ENCODE measurements at regions not wholly inside any gene's neighbourhood (a gene's known extent, or its start where the extent isn't known, plus 50 kb on each side); places are given as distances from the start of the nearest gene placed in this dataset.

DNA sequence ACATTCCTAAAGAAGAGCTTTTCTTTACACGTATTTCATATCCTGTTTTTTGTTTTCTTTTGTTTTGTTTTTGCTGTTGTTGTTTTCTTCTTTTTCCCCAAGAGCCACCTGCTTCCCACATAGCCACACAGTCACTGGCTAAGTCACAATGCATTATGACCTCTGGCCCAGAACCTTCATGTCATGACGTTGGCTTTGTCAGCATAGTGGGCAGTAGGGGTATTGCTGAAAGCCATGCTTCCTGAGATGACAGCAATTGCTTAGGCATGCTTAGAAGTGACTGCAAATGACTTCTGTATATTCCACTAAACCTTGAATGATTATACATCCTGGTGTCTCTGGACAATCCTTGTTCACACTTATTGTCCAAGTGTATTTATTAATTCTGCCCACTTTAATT lies 375.8 kb downstream of the TAF11L14 start:
- DNase-seq (ENCODE audit: low spot score) (no peak), ATAC-seq (no peak), FAIRE-seq (no peak)
- H3K4me1 ChIP-seq (ENCODE audit: insufficient read depth, low read length), result no peaks in the 10 kb centered on the region
- intact Hi-C loops (cut with micrococcal nuclease; ENCODE audit: unreplicated experiment) (no loop called here), in situ Hi-C loops (cut with HindIII; ENCODE audit: extremely low pct_ligation_motif_present, low pct_unique_long_range_greater_than_20kb) (no loop called here)
- ChIA-PET CTCF (ENCODE audit: low intra/inter-chr PET ratio, low total read pairs) (no interaction called here), POLR2A (no interaction called here)
- H3K79me2 ChIP-seq (ENCODE audit: insufficient read depth, low read length), result no peaks in the 10 kb centered on the region
- H3K36me3 ChIP-seq (replicated peaks in 1 of 2; ENCODE audit: control insufficient read depth in 1 of 2, insufficient read depth in 2 of 2, low read length in 2 of 2), result no peaks in the 10 kb centered on the region
- H3K9me3 ChIP-seq (ENCODE audit: low read length), result peaks cover 63% of the 10 kb centered on the region
- no peaks in the 10 kb centered on the region for H4K20me1 ChIP-seq (ENCODE audit: insufficient read depth, low read length)
- H3K27me3 ChIP-seq (ENCODE audit: control insufficient read depth in 1 of 2, insufficient read depth in 2 of 2, low read length in 2 of 2), result no peaks in the 10 kb centered on the region
- no peak overlapping the region for H2AFZ ChIP-seq (ENCODE audit: low read length)
- TF ChIP-seq IKZF1 (IDR thresholded peaks at IDR 0.05) (no peak), ZFY (CRISPR knock-in tag; IDR thresholded peaks at IDR 0.05) (no peak), ZNF878 (CRISPR knock-in tag; IDR thresholded peaks at IDR 0.05) (no peak), GABPB1 (CRISPR knock-in tag; IDR thresholded peaks at IDR 0.05) (no peak)
- TF ChIP-seq, protein P1, sequence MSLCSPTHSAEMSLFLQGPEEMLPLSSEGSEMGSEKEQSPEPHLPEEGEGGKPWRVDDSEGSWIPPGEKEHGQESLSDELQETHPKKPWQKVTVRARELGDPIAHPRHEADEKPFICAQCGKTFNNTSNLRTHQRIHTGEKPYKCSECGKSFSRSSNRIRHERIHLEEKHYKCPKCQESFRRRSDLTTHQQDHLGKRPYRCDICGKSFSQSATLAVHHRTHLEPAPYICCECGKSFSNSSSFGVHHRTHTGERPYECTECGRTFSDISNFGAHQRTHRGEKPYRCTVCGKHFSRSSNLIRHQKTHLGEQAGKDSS (CRISPR knock-in tag; IDR thresholded peaks at IDR 0.05; ENCODE audit: borderline replicate concordance, low read depth), result no peak
- TF ChIP-seq, protein P2, sequence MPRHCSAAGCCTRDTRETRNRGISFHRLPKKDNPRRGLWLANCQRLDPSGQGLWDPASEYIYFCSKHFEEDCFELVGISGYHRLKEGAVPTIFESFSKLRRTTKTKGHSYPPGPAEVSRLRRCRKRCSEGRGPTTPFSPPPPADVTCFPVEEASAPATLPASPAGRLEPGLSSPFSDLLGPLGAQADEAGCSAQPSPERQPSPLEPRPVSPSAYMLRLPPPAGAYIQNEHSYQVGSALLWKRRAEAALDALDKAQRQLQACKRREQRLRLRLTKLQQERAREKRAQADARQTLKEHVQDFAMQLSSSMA (CRISPR knock-in tag; IDR thresholded peaks at IDR 0.05), result no peak
- BruUV-seq (replicated peaks), result no TSS peak
- no peak overlapping the region for H3K27ac ChIP-seq (ENCODE audit: extremely low read length, insufficient read depth, low read length)
- H3K9ac ChIP-seq (ENCODE audit: insufficient read depth, low read depth, low read length), result no peak overlapping the region
- H3K4me2 ChIP-seq (ENCODE audit: low read depth, low read length), result no peak overlapping the region
- 4% methylated on average over 2 of the region's 2 CpGs for WGBS (ENCODE audit: low lambda C conversion rate)
- no peak overlapping the region for H3K4me3 ChIP-seq (replicated peaks in 1 of 3; ENCODE audit: insufficient read depth in 1 of 3, low read depth in 2 of 3, low read length in 3 of 3)

DNA sequence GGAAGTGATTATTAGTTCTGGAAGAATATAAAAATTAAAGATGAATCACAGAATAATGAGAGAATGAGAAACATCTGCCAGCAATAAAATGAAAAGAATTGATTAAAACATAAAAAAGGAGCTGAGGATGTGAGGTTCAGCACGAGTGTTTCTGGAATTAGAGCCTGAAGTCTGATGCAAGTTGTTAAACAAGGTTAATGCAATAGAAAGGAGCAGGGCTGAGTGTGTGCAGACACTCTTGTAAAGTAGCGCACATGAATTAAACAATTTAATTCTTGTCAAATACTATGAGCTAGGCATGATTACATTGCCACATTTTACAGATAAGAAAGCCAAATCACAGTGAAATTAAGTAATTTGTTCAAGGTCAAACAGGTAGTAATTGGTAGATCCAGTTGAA lies 384.2 kb downstream of the TAF11L14 start:
- intact Hi-C loops (cut with micrococcal nuclease; ENCODE audit: unreplicated experiment), result no loop called here
- no TSS peak for BruUV-seq (replicated peaks)
- no peak overlapping the region for H3K4me2 ChIP-seq (ENCODE audit: low read depth, low read length)
- no peak overlapping the region for H3K27ac ChIP-seq (ENCODE audit: extremely low read length, insufficient read depth, low read length)
- no peak overlapping the region for H2AFZ ChIP-seq (ENCODE audit: low read length)
- no peaks in the 10 kb centered on the region for H4K20me1 ChIP-seq (ENCODE audit: insufficient read depth, low read length)
- no peaks in the 10 kb centered on the region for H3K4me1 ChIP-seq (ENCODE audit: insufficient read depth, low read length)
- ATAC-seq (no peak), DNase-seq (ENCODE audit: low spot score) (no peak), FAIRE-seq (no peak)
- in situ Hi-C loops (cut with HindIII; ENCODE audit: extremely low pct_ligation_motif_present, low pct_unique_long_range_greater_than_20kb), result no loop called here
- H3K27me3 ChIP-seq (ENCODE audit: control insufficient read depth in 1 of 2, insufficient read depth in 2 of 2, low read length in 2 of 2), result no peaks in the 10 kb centered on the region
- no peak overlapping the region for H3K9ac ChIP-seq (ENCODE audit: insufficient read depth, low read depth, low read length)
- no peak overlapping the region for H3K4me3 ChIP-seq (replicated peaks in 1 of 3; ENCODE audit: insufficient read depth in 1 of 3, low read depth in 2 of 3, low read length in 3 of 3)
- peaks cover 69% of the 10 kb centered on the region for H3K9me3 ChIP-seq (ENCODE audit: low read length)
- ChIA-PET POLR2A (no interaction called here), CTCF (ENCODE audit: low intra/inter-chr PET ratio, low total read pairs) (no interaction called here)
- WGBS (ENCODE audit: low lambda C conversion rate), result 4% methylated on average over 2 of the region's 2 CpGs
- no peaks in the 10 kb centered on the region for H3K36me3 ChIP-seq (replicated peaks in 1 of 2; ENCODE audit: control insufficient read depth in 1 of 2, insufficient read depth in 2 of 2, low read length in 2 of 2)
- H3K79me2 ChIP-seq (ENCODE audit: insufficient read depth, low read length), result no peaks in the 10 kb centered on the region
- TF ChIP-seq, protein P3, sequence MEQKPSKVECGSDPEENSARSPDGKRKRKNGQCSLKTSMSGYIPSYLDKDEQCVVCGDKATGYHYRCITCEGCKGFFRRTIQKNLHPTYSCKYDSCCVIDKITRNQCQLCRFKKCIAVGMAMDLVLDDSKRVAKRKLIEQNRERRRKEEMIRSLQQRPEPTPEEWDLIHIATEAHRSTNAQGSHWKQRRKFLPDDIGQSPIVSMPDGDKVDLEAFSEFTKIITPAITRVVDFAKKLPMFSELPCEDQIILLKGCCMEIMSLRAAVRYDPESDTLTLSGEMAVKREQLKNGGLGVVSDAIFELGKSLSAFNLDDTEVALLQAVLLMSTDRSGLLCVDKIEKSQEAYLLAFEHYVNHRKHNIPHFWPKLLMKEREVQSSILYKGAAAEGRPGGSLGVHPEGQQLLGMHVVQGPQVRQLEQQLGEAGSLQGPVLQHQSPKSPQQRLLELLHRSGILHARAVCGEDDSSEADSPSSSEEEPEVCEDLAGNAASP (CRISPR knock-in tag; IDR thresholded peaks at IDR 0.05; ENCODE audit: borderline replicate concordance), result no peak
- TF ChIP-seq ZNF274 (CRISPR knock-in tag; IDR thresholded peaks at IDR 0.05), result no peak
- no peak for TF ChIP-seq RAD51 (IDR thresholded peaks at IDR 0.05; ENCODE audit: borderline replicate concordance)
- no peak for TF ChIP-seq JUNB (CRISPR knock-in tag; IDR thresholded peaks at IDR 0.05; ENCODE audit: borderline replicate concordance)

Data from HepG2 (cell line).